Choroid plexus epithelial cell (primary cell): ENCODE measurements at regions not wholly inside any gene's neighbourhood (a gene's known extent, or its start where the extent isn't known, plus 50 kb on each side); places are given as distances from the start of the nearest gene placed in this dataset.

Source experiments
- DNase-seq: peaks from one replicate; pipeline ENCODE4 v3.0.0-alpha.2; 2010; ENCODE audit warnings: low read depth
- H3K4me3 ChIP-seq: 2 replicates; pipeline ENCODE4 v1.5.1; 2011; ENCODE audit warnings: low read depth, mild to moderate bottlenecking, control low read depth, low read length, moderate library complexity
- CTCF ChIP-seq: conservative IDR thresholded peaks from 2 replicates; pipeline ENCODE4 v1.5.1; 2011; ENCODE audit warnings: low read depth, mild to moderate bottlenecking, control low read depth, inconsistent platforms, low read length, moderate library complexity

- TF ChIP-seq CTCF: no peak
- no peak for DNase-seq
- no peak overlapping the region for H3K4me3 ChIP-seq
Measured at GRCh38 chr13:53214433-53214832, 185.8 kb downstream of the OLFM4 start.

GRCh38 chr13:53215563-53215962 lies 186.9 kb downstream of the OLFM4 start:
- DNase-seq: no peak
- no peak for TF ChIP-seq CTCF
- no peak overlapping the region for H3K4me3 ChIP-seq

- no peak for TF ChIP-seq CTCF
- no peak for DNase-seq
- H3K4me3 ChIP-seq: no peak overlapping the region
Measured at GRCh38 chr13:53216773-53217172, 188.2 kb downstream of the OLFM4 start.

- no peak for DNase-seq
- no peak overlapping the region for H3K4me3 ChIP-seq
- TF ChIP-seq CTCF: no peak
Measured at GRCh38 chr13:53217194-53217593, 188.6 kb downstream of the OLFM4 start.

GRCh38 chr13:53220038-53220437 lies 191.4 kb downstream of the OLFM4 start:
- H3K4me3 ChIP-seq: no peak overlapping the region
- no peak for DNase-seq
- TF ChIP-seq CTCF: no peak

- DNase-seq: no peak
- H3K4me3 ChIP-seq: no peak overlapping the region
- TF ChIP-seq CTCF: no peak
Measured at GRCh38 chr13:53237696-53238095, 209.1 kb downstream of the OLFM4 start.

- TF ChIP-seq CTCF: no peak
- DNase-seq: no peak
- no peak overlapping the region for H3K4me3 ChIP-seq
Measured at GRCh38 chr13:53238261-53238660, 209.6 kb downstream of the OLFM4 start.
